Ishikawa (cell line): ENCODE measurements at regions not wholly inside any gene's neighbourhood (a gene's known extent, or its start where the extent isn't known, plus 50 kb on each side); places are given as distances from the start of the nearest gene placed in this dataset.

Experiments
- CEBPB ChIP-seq: IDR thresholded peaks from 2 replicates; pipeline ENCODE4 v1.6.1; 2012
- CREB1 ChIP-seq: IDR thresholded peaks from 2 replicates; pipeline ENCODE4 v1.6.1; 2012; ENCODE audit warnings: low read depth
- EGR1 ChIP-seq: IDR thresholded peaks from 2 replicates; pipeline ENCODE4 v1.6.1; 2012
- EP300 ChIP-seq: IDR thresholded peaks from 2 replicates; pipeline ENCODE4 v1.6.1; 2012; ENCODE audit warnings: borderline replicate concordance
- FOXM1 ChIP-seq: IDR thresholded peaks from 2 replicates; pipeline ENCODE4 v1.6.1; 2012; ENCODE audit warnings: low read depth, borderline replicate concordance
- NFIC ChIP-seq: IDR thresholded peaks from 2 replicates; pipeline ENCODE4 v1.6.1; 2012
- RAD21 ChIP-seq: IDR thresholded peaks from 2 replicates; pipeline ENCODE4 v1.6.1; 2012; ENCODE audit warnings: low read depth
- TAF1 ChIP-seq: IDR thresholded peaks from 2 replicates; pipeline ENCODE4 v1.6.1; 2012; ENCODE audit warnings: low read depth, mild to moderate bottlenecking
- TCF12 ChIP-seq: IDR thresholded peaks from 2 replicates; pipeline ENCODE4 v1.6.1; 2012; ENCODE audit warnings: low read depth
- TEAD4 ChIP-seq: IDR thresholded peaks from 2 replicates; pipeline ENCODE4 v1.6.1; 2012
- YY1 ChIP-seq: IDR thresholded peaks from 2 replicates; pipeline ENCODE4 v1.6.1; 2012; ENCODE audit warnings: low read depth
- ZBTB7A ChIP-seq: IDR thresholded peaks from 2 replicates; pipeline ENCODE4 v1.6.1; 2012; ENCODE audit warnings: low read depth
- TF ChIP-seq, protein P1 (sequence below): IDR thresholded peaks from 2 replicates; pipeline ENCODE4 v1.6.1; 2012
- TF ChIP-seq, protein P2 (sequence below): IDR thresholded peaks from 2 replicates; pipeline ENCODE4 v1.6.1; 2012
- TF ChIP-seq, protein P3 (sequence below): IDR thresholded peaks from 2 replicates; pipeline ENCODE4 v1.6.1; 2012; ENCODE audit warnings: low read depth, mild to moderate bottlenecking

- TF ChIP-seq EP300 (no peak), CREB1 (no peak), RAD21 (no peak), CEBPB (no peak), EGR1 (no peak), ZBTB7A (no peak), YY1 (no peak), TCF12 (no peak), NFIC (no peak), FOXM1 (no peak), TEAD4 (no peak), TAF1 (no peak)
- TF ChIP-seq, protein P1, sequence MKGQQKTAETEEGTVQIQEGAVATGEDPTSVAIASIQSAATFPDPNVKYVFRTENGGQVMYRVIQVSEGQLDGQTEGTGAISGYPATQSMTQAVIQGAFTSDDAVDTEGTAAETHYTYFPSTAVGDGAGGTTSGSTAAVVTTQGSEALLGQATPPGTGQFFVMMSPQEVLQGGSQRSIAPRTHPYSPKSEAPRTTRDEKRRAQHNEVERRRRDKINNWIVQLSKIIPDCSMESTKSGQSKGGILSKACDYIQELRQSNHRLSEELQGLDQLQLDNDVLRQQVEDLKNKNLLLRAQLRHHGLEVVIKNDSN = no peak
- TF ChIP-seq, protein P2, sequence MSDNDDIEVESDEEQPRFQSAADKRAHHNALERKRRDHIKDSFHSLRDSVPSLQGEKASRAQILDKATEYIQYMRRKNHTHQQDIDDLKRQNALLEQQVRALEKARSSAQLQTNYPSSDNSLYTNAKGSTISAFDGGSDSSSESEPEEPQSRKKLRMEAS = no peak
- TF ChIP-seq, protein P3, sequence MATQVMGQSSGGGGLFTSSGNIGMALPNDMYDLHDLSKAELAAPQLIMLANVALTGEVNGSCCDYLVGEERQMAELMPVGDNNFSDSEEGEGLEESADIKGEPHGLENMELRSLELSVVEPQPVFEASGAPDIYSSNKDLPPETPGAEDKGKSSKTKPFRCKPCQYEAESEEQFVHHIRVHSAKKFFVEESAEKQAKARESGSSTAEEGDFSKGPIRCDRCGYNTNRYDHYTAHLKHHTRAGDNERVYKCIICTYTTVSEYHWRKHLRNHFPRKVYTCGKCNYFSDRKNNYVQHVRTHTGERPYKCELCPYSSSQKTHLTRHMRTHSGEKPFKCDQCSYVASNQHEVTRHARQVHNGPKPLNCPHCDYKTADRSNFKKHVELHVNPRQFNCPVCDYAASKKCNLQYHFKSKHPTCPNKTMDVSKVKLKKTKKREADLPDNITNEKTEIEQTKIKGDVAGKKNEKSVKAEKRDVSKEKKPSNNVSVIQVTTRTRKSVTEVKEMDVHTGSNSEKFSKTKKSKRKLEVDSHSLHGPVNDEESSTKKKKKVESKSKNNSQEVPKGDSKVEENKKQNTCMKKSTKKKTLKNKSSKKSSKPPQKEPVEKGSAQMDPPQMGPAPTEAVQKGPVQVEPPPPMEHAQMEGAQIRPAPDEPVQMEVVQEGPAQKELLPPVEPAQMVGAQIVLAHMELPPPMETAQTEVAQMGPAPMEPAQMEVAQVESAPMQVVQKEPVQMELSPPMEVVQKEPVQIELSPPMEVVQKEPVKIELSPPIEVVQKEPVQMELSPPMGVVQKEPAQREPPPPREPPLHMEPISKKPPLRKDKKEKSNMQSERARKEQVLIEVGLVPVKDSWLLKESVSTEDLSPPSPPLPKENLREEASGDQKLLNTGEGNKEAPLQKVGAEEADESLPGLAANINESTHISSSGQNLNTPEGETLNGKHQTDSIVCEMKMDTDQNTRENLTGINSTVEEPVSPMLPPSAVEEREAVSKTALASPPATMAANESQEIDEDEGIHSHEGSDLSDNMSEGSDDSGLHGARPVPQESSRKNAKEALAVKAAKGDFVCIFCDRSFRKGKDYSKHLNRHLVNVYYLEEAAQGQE = no peak
These were observed 370.9 kb upstream of the SEMA3A start for GRCh38 chr7:84565345-84566074.

- TF ChIP-seq TEAD4 (no peak), CREB1 (no peak), ZBTB7A (no peak), YY1 (no peak), EGR1 (no peak), NFIC (no peak), TCF12 (no peak), RAD21 (no peak), CEBPB (no peak), TAF1 (no peak)
- TF ChIP-seq, protein P2 = no peak
- TF ChIP-seq, protein P1 = no peak
- TF ChIP-seq, protein P3 = no peak
These were observed 359.1 kb upstream of the SEMA3A start for GRCh38 chr7:84553711-84554110.

DNA sequence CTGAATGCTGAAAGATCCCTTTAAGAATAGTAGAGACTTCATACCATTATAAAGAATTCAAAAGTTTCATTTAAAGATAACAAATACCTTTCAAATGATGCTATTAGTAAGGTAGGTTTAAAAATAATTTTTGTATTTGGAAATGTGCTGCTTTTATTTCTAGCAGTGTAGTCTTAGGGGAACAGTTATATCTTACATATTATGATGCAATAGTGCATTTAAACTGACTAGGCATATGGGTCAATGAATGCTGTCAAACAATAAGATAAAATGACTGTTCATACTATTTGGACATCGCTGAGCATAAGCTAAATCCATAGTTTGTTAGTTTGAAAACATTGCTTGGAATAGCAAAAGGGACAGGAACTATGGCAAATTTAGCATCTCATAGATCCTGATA, 354.8 kb upstream of the SEMA3A start:
- TF ChIP-seq CEBPB = peak; percentile 70; the same call in 1 of the 2 replicates
- TF ChIP-seq, protein P3 = no peak
- TF ChIP-seq NFIC = no peak
- no peak for TF ChIP-seq YY1

DNA sequence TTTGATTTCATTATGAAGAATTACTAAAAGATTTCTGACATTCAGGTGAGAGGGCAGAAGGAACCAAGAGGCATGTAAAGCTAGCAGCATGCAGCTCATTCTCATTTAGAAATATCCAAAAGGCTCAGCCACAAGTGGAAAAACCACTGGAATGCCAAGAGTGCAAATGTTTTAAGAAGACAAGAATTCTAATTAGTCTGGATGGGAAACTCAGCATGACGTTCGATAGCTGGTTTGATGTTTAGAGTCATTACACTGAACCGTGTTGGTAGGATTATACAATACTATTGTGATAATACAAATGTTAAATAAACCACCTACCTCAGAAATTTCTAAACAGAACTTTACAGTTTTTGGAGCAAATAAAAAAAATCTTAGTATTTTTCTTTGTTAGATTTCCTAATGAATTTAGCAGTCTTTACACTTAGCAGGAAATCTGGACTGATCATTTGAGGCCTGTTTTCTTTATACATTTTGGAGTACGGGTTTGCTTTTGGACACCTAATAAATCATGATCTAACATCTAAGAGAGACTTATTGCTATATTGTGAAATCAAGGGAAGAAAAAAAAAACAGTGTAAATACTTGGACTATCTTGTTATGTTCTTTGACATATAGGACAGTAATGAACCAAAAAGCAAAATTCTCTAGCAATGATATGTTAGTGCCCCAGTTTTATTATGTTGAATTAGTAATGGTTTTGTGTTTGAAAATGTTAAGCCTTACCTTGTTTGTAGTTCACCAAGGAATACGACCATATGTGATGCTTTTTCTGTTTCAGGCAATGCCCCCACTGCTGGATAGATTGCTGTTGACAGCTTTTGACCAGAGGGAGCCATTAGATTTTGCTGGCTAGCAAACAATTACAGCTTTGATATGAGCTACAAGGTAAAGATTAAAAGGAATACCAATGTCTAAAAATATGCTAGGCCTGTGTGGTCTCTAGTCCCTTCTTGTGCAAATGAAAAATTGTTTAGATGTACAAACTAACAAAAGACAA, 354.1 kb upstream of the SEMA3A start:
- TF ChIP-seq FOXM1 (peak; percentile 91), TCF12 (peak; percentile 92), NFIC (peak; percentile 83), YY1 (no peak), EP300 (peak; percentile 94), EGR1 (no peak), TAF1 (no peak), CEBPB (peak; percentile 89), TEAD4 (peak; percentile 97)
- TF ChIP-seq, protein P2 = peak; percentile 28; the same call in 1 of the 2 replicates
